ENCODE measurements at regions not wholly inside any gene's neighbourhood (a gene's known extent, or its start where the extent isn't known, plus 50 kb on each side); places are given as distances from the start of the nearest gene placed in this dataset.
"Not testable (repeated sequence)": the region's sequence is repeated elsewhere in the genome, so short reads cannot be mapped to it uniquely, and the experiment has no call there.

- no CpG with 5 or more reads among the region's 3 CpGs for WGBS (ENCODE audit: insufficient coverage, low lambda C conversion rate)
- no peak for DNase-seq
- H3K9me3 ChIP-seq (ENCODE audit: control insufficient read depth, low read depth, low read length), result no peaks in the 10 kb centered on the region
- H3K4me1 ChIP-seq (ENCODE audit: control insufficient read depth, insufficient read depth, low read length), result no peaks in the 10 kb centered on the region
- no peaks in the 10 kb centered on the region for H3K36me3 ChIP-seq (ENCODE audit: control insufficient read depth, insufficient read depth, low read length)
- no peak overlapping the region for H3K27ac ChIP-seq (ENCODE audit: low read length)
- no peak overlapping the region for H3K4me3 ChIP-seq (ENCODE audit: low read length)
- no peaks in the 10 kb centered on the region for H3K27me3 ChIP-seq (ENCODE audit: control insufficient read depth, insufficient read depth, low read length)
Measured at GRCh38 chrX:53883196-53883595, 161.1 kb downstream of the PHF8 start.

- H3K4me1 ChIP-seq (ENCODE audit: control insufficient read depth, insufficient read depth, low read length), result no peaks in the 10 kb centered on the region
- no peak overlapping the region for H3K27ac ChIP-seq (ENCODE audit: low read length)
- no CpG with 5 or more reads among the region's 6 CpGs for WGBS (ENCODE audit: insufficient coverage, low lambda C conversion rate)
- no peaks in the 10 kb centered on the region for H3K9me3 ChIP-seq (ENCODE audit: control insufficient read depth, low read depth, low read length)
- peak; percentile 23 to 36 for DNase-seq
- no peak overlapping the region for H3K4me3 ChIP-seq (ENCODE audit: low read length)
- no peaks in the 10 kb centered on the region for H3K27me3 ChIP-seq (ENCODE audit: control insufficient read depth, insufficient read depth, low read length)
- H3K36me3 ChIP-seq (ENCODE audit: control insufficient read depth, insufficient read depth, low read length), result no peaks in the 10 kb centered on the region
Measured at GRCh38 chrX:53882331-53882730, 161.9 kb downstream of the PHF8 start.

- not testable (repeated sequence) for H3K27ac ChIP-seq (ENCODE audit: low read length); H3K9me3 ChIP-seq (ENCODE audit: control insufficient read depth, low read depth, low read length); H3K4me3 ChIP-seq (ENCODE audit: low read length); DNase-seq; H3K4me1 ChIP-seq (ENCODE audit: control insufficient read depth, insufficient read depth, low read length); H3K36me3 ChIP-seq (ENCODE audit: control insufficient read depth, insufficient read depth, low read length); H3K27me3 ChIP-seq (ENCODE audit: control insufficient read depth, insufficient read depth, low read length)
- no CpG with 5 or more reads among the region's 2 CpGs for WGBS (ENCODE audit: insufficient coverage, low lambda C conversion rate)
Measured at GRCh38 chrX:53880786-53881185, 163.5 kb downstream of the PHF8 start.

GRCh38 chrX:53859890-53860289, 173.4 kb upstream of the HUWE1 start:
- Histone ChIP-seq H3K27me3 (ENCODE audit: control insufficient read depth, insufficient read depth, low read length) (no peaks in the 10 kb centered on the region), H3K36me3 (ENCODE audit: control insufficient read depth, insufficient read depth, low read length) (no peaks in the 10 kb centered on the region), H3K27ac (ENCODE audit: low read length) (no peak overlapping the region), H3K4me3 (ENCODE audit: low read length) (no peak overlapping the region), H3K9me3 (ENCODE audit: control insufficient read depth, low read depth, low read length) (no peaks in the 10 kb centered on the region), H3K4me1 (ENCODE audit: control insufficient read depth, insufficient read depth, low read length) (no peaks in the 10 kb centered on the region)
- no CpG with 5 or more reads among the region's 4 CpGs for whole genome bisulfite sequencing (ENCODE audit: insufficient coverage, low lambda C conversion rate)
- no peak for DNase-seq

GRCh38 chrX:53831662-53832635, 145.4 kb upstream of the HUWE1 start:
- peak; percentile 3 to 7 for DNase-seq

GRCh38 chrX:53824686-53825085, 138.2 kb upstream of the HUWE1 start:
- Histone ChIP-seq H3K27ac (ENCODE audit: low read length) (no peak overlapping the region), H3K9me3 (ENCODE audit: control insufficient read depth, low read depth, low read length) (no peaks in the 10 kb centered on the region), H3K4me3 (ENCODE audit: low read length) (no peak overlapping the region), H3K4me1 (ENCODE audit: control insufficient read depth, insufficient read depth, low read length) (no peaks in the 10 kb centered on the region), H3K27me3 (ENCODE audit: control insufficient read depth, insufficient read depth, low read length) (no peaks in the 10 kb centered on the region), H3K36me3 (ENCODE audit: control insufficient read depth, insufficient read depth, low read length) (no peaks in the 10 kb centered on the region)
- no CpG with 5 or more reads among the region's 2 CpGs for WGBS (ENCODE audit: insufficient coverage, low lambda C conversion rate)
- no peak for DNase-seq

More at GRCh38 chrX:53831662-53832635, 145.4 kb upstream of the HUWE1 start:
- Histone ChIP-seq H3K27me3 (ENCODE audit: control insufficient read depth, insufficient read depth, low read length) (no peaks in the 10 kb centered on the region), H3K27ac (ENCODE audit: low read length) (no peak overlapping the region), H3K36me3 (ENCODE audit: control insufficient read depth, insufficient read depth, low read length) (no peaks in the 10 kb centered on the region), H3K9me3 (ENCODE audit: control insufficient read depth, low read depth, low read length) (no peaks in the 10 kb centered on the region), H3K4me3 (ENCODE audit: low read length) (no peak overlapping the region), H3K4me1 (ENCODE audit: control insufficient read depth, insufficient read depth, low read length) (no peaks in the 10 kb centered on the region)
- no CpG with 5 or more reads among the region's 8 CpGs for WGBS (ENCODE audit: insufficient coverage, low lambda C conversion rate)

- WGBS (ENCODE audit: insufficient coverage, low lambda C conversion rate), result no CpG with 5 or more reads among the region's 1 CpG
- not testable (repeated sequence) for H3K4me1 ChIP-seq (ENCODE audit: control insufficient read depth, insufficient read depth, low read length); H3K27me3 ChIP-seq (ENCODE audit: control insufficient read depth, insufficient read depth, low read length); H3K9me3 ChIP-seq (ENCODE audit: control insufficient read depth, low read depth, low read length); H3K27ac ChIP-seq (ENCODE audit: low read length); DNase-seq; H3K4me3 ChIP-seq (ENCODE audit: low read length); H3K36me3 ChIP-seq (ENCODE audit: control insufficient read depth, insufficient read depth, low read length)
Measured at GRCh38 chrX:53818115-53818514, 131.6 kb upstream of the HUWE1 start.

- H3K4me1 ChIP-seq (ENCODE audit: control insufficient read depth, insufficient read depth, low read length), result no peaks in the 10 kb centered on the region
- no peak overlapping the region for H3K27ac ChIP-seq (ENCODE audit: low read length)
- H3K27me3 ChIP-seq (ENCODE audit: control insufficient read depth, insufficient read depth, low read length), result no peaks in the 10 kb centered on the region
- no peaks in the 10 kb centered on the region for H3K9me3 ChIP-seq (ENCODE audit: control insufficient read depth, low read depth, low read length)
- no peaks in the 10 kb centered on the region for H3K36me3 ChIP-seq (ENCODE audit: control insufficient read depth, insufficient read depth, low read length)
- H3K4me3 ChIP-seq (ENCODE audit: low read length), result no peak overlapping the region
- 100% methylated on average over 1 of the region's 3 CpGs for WGBS (ENCODE audit: insufficient coverage, low lambda C conversion rate)
- DNase-seq, result no peak
Measured at GRCh38 chrX:53817548-53817947, 131.0 kb upstream of the HUWE1 start.

- Histone ChIP-seq H3K27ac (ENCODE audit: low read length) (no peak overlapping the region), H3K4me3 (ENCODE audit: low read length) (no peak overlapping the region), H3K9me3 (ENCODE audit: control insufficient read depth, low read depth, low read length) (no peaks in the 10 kb centered on the region), H3K27me3 (ENCODE audit: control insufficient read depth, insufficient read depth, low read length) (no peaks in the 10 kb centered on the region), H3K36me3 (ENCODE audit: control insufficient read depth, insufficient read depth, low read length) (no peaks in the 10 kb centered on the region), H3K4me1 (ENCODE audit: control insufficient read depth, insufficient read depth, low read length) (no peaks in the 10 kb centered on the region)
- WGBS (ENCODE audit: insufficient coverage, low lambda C conversion rate), result no CpG with 5 or more reads among the region's 15 CpGs
- DNase-seq, result no peak
Measured at GRCh38 chrX:53813670-53814440, 127.3 kb upstream of the HUWE1 start.

GRCh38 chrX:53798281-53798680, 111.8 kb upstream of the HUWE1 start:
- Histone ChIP-seq H3K4me3 (ENCODE audit: low read length) (no peak overlapping the region), H3K9me3 (ENCODE audit: control insufficient read depth, low read depth, low read length) (no peaks in the 10 kb centered on the region), H3K4me1 (ENCODE audit: control insufficient read depth, insufficient read depth, low read length) (no peaks in the 10 kb centered on the region), H3K27ac (ENCODE audit: low read length) (no peak overlapping the region), H3K36me3 (ENCODE audit: control insufficient read depth, insufficient read depth, low read length) (no peaks in the 10 kb centered on the region), H3K27me3 (ENCODE audit: control insufficient read depth, insufficient read depth, low read length) (no peaks in the 10 kb centered on the region)
- no CpG with 5 or more reads among the region's 3 CpGs for WGBS (ENCODE audit: insufficient coverage, low lambda C conversion rate)
- DNase-seq, result no peak

Data from large intestine (tissue), 3 donors.